Liver (tissue), 3 donors: ENCODE measurements at regions not wholly inside any gene's neighbourhood (a gene's known extent, or its start where the extent isn't known, plus 50 kb on each side); places are given as distances from the start of the nearest gene placed in this dataset.

Experiments used
- CTCF ChIP-seq: fragments of 150-350 bp; IDR thresholded peaks from 2 replicates; pipeline ENCODE4 v1.5.1; 2017; ENCODE audit warnings: improper control_type of control experiment, low read depth, low read length; ENCODE audit not compliant: missing input control
- EGR1 ChIP-seq, 2 donors: IDR thresholded peaks; 2 replicates each; pipeline ENCODE4 v1.6.1; 2016 to 2018; ENCODE audit warnings: antibody characterized with exemption in 2 of 2, low read depth in 2 of 2
- FOXA1 ChIP-seq: IDR thresholded peaks from 2 replicates; pipeline ENCODE4 v1.6.1; 2016; ENCODE audit warnings: antibody characterized with exemption
- JUND ChIP-seq, 2 donors: IDR thresholded peaks; 2 replicates each; pipeline ENCODE4 v1.6.1; 2016; ENCODE audit warnings: antibody characterized with exemption in 2 of 2
- TAF1 ChIP-seq: conservative IDR thresholded peaks from 2 replicates; pipeline ENCODE4 v1.6.1; 2016; ENCODE audit warnings: antibody characterized with exemption, mild to moderate bottlenecking
- donor health status: healthy.
- donor health status: healthy.

- TF ChIP-seq EGR1 (IDR thresholded peaks at IDR 0.05; ENCODE audit: low read depth in 2 of 2), result no peak
- TF ChIP-seq CTCF, result no peak
- TF ChIP-seq TAF1, result no peak
- TF ChIP-seq JUND (IDR thresholded peaks at IDR 0.05), result no peak
- no peak for TF ChIP-seq FOXA1
These were observed 605.6 kb downstream of the SOX6 start for GRCh38 chr11:15750535-15751308.
